Aorta (tissue), 5 donors: ENCODE measurements at regions not wholly inside any gene's neighbourhood (a gene's known extent, or its start where the extent isn't known, plus 50 kb on each side); places are given as distances from the start of the nearest gene placed in this dataset.

ENCODE experiments used
- ATAC-seq: fragments of 200-7000 bp; cut with Tn5 transposase; one replicate; pipeline ENCODE4 v1.9.1; 2022; ENCODE audit warnings: moderate library complexity; ENCODE audit not compliant: low FRiP score
- DNase-seq, 2 donors: peaks; one replicate each; pipeline ENCODE4 v3.0.0-alpha.2; 2020
- H3K27ac ChIP-seq, 2 donors: one replicate each; pipeline ENCODE4 v1.5.1; 2013; ENCODE audit warnings: low read length in 2 of 2, mild to moderate bottlenecking in 2 of 2, moderate library complexity in 2 of 2, control low read depth in 1 of 2, inconsistent platforms in 1 of 2, low read depth in 1 of 2
- H3K27me3 ChIP-seq, 2 donors: one replicate each; pipeline ENCODE4 v1.6.1; 2013; ENCODE audit warnings: control low read depth in 1 of 2, low read length in 1 of 2, mild to moderate bottlenecking in 1 of 2, moderate library complexity in 1 of 2; ENCODE audit not compliant: insufficient read depth in 2 of 2, control insufficient read depth in 1 of 2
- H3K36me3 ChIP-seq, 2 donors: one replicate each; pipeline ENCODE4 v1.6.1; 2013; ENCODE audit warnings: control low read depth in 1 of 2, low read length in 1 of 2, mild to moderate bottlenecking in 1 of 2; ENCODE audit not compliant: insufficient read depth in 2 of 2, control insufficient read depth in 1 of 2
- H3K4me1 ChIP-seq, 2 donors: one replicate each; pipeline ENCODE4 v1.6.1; 2013; ENCODE audit warnings: low read length in 2 of 2, control low read depth in 1 of 2, mild to moderate bottlenecking in 1 of 2, moderate library complexity in 1 of 2; ENCODE audit not compliant: insufficient read depth in 2 of 2, control insufficient read depth in 1 of 2
- H3K4me3 ChIP-seq, 2 donors: one replicate each; pipeline ENCODE4 v1.5.1; 2013; ENCODE audit warnings: low read length in 2 of 2, control low read depth in 1 of 2, mild to moderate bottlenecking in 1 of 2
- H3K9me3 ChIP-seq: one replicate; pipeline ENCODE4 v1.6.1; 2013; ENCODE audit warnings: mild to moderate bottlenecking, low read length; ENCODE audit not compliant: control insufficient read depth
- WGBS, 2 donors: extraction: QIAGEN DNeasy Blood & Tissue Kit; methylation state at CpG; one replicate each; pipeline ENCODE4 v1.1.7; 2013; 5-methylcytosine and 5-hydroxymethylcytosine counted together
- intact Hi-C, 2 donors: fragments of 100-400 bp; cut with DNase I; formaldehyde crosslinking; loops; one replicate each; pipeline versions ENCODE4 v1.14.2 to v1.15.0; 2022
- donor health status: healthy with polysubstance abuse.
- donor health status: Bipolar disorder and iron deficiency.
- donor health status: DM: no; HTN: no; CAD: no.
- donor health status: DM: no; HTN: no; CAD: no.
- donor health status: DM: yes; HTN: yes; CAD: no.

- Histone ChIP-seq H3K27ac (no peak overlapping the region), H3K4me1 (peaks cover 3 to 4% of the 10 kb centered on the region in 2 donors), H3K4me3 (no peak overlapping the region), H3K36me3 (no peaks in the 10 kb centered on the region), H3K27me3 (no peaks in the 10 kb centered on the region), H3K9me3 (no peaks in the 10 kb centered on the region)
- DNase-seq (no peak), ATAC-seq (no peak)
- intact Hi-C loops = loop anchor here in 1 of 2 donors (5.0 kb wide), 1 partner anchor 65 kb away; no protein-coding TSS in a partner anchor
- WGBS, 2 donors = 82 to 85% methylated on average over 5 of the region's 5 CpGs
Observed at GRCh38 chr18:62452280-62452831, 70.5 kb upstream of the ZCCHC2 start.

- Histone ChIP-seq H3K27ac (no peak overlapping the region), H3K36me3 (no peaks in the 10 kb centered on the region), H3K27me3 (no peaks in the 10 kb centered on the region), H3K4me3 (no peak overlapping the region), H3K4me1 (peaks cover 3 to 4% of the 10 kb centered on the region in 2 donors), H3K9me3 (peaks cover 1% of the 10 kb centered on the region)
- no peak for DNase-seq
- no peak for ATAC-seq
- 95 to 96% methylated on average over 3 of the region's 3 CpGs for WGBS, 2 donors
- intact Hi-C loops = loop anchor here in 1 of 2 donors (5.0 kb wide), 1 partner anchor 63 kb away; no protein-coding TSS in a partner anchor
Observed at GRCh38 chr18:62453864-62454263, 69.0 kb upstream of the ZCCHC2 start.

GRCh38 chr18:62454527-62454926 is 68.3 kb upstream of the ZCCHC2 start:
- DNase-seq = no peak
- Histone ChIP-seq H3K27ac (no peak overlapping the region), H3K4me3 (no peak overlapping the region), H3K9me3 (peaks cover 1% of the 10 kb centered on the region), H3K36me3 (no peaks in the 10 kb centered on the region), H3K4me1 (peaks cover 3 to 4% of the 10 kb centered on the region in 2 donors), H3K27me3 (no peaks in the 10 kb centered on the region)
- ATAC-seq = no peak
- 92 to 98% methylated on average over 5 of the region's 5 CpGs for WGBS, 2 donors
- intact Hi-C loops = loop anchor here in 1 of 2 donors (5.0 kb wide), 1 partner anchor 63 kb away; no protein-coding TSS in a partner anchor

- H3K9me3 ChIP-seq = peaks cover 1% of the 10 kb centered on the region
- H3K27me3 ChIP-seq = no peaks in the 10 kb centered on the region
- WGBS, 2 donors = 66 to 73% methylated on average over 5 of the region's 5 CpGs
- peaks cover 3 to 4% of the 10 kb centered on the region in 2 donors for H3K4me1 ChIP-seq
- H3K36me3 ChIP-seq = no peaks in the 10 kb centered on the region
- H3K4me3 ChIP-seq = no peak overlapping the region
- DNase-seq (no peak), ATAC-seq (no peak)
- intact Hi-C loops = no loop called here
- no peak overlapping the region for H3K27ac ChIP-seq
Observed at GRCh38 chr18:62455222-62455621, 67.6 kb upstream of the ZCCHC2 start.

- H3K4me3 ChIP-seq = no peak overlapping the region
- 46 to 59% methylated on average over 3 of the region's 3 CpGs for WGBS, 2 donors
- intact Hi-C loops = no loop called here
- H3K27ac ChIP-seq = no peak overlapping the region
- ATAC-seq (no peak), DNase-seq (no peak)
- H3K4me1 ChIP-seq = no peaks in the 10 kb centered on the region
- peaks cover 1% of the 10 kb centered on the region for H3K9me3 ChIP-seq
- H3K27me3 ChIP-seq = no peaks in the 10 kb centered on the region
- H3K36me3 ChIP-seq = no peaks in the 10 kb centered on the region
Observed at GRCh38 chr18:62457877-62458276, 64.9 kb upstream of the ZCCHC2 start.

GRCh38 chr18:62458346-62458745 is 64.5 kb upstream of the ZCCHC2 start:
- Histone ChIP-seq H3K9me3 (peaks cover 1% of the 10 kb centered on the region), H3K4me3 (no peak overlapping the region), H3K27ac (no peak overlapping the region), H3K4me1 (no peaks in the 10 kb centered on the region), H3K27me3 (no peaks in the 10 kb centered on the region), H3K36me3 (no peaks in the 10 kb centered on the region)
- WGBS, 2 donors = 53 to 67% methylated on average over 2 of the region's 2 CpGs
- ATAC-seq (no peak), DNase-seq (no peak)
- intact Hi-C loops = no loop called here

- Histone ChIP-seq H3K4me1 (no peaks in the 10 kb centered on the region), H3K27ac (no peak overlapping the region), H3K4me3 (no peak overlapping the region), H3K27me3 (no peaks in the 10 kb centered on the region), H3K36me3 (no peaks in the 10 kb centered on the region), H3K9me3 (peaks cover 1% of the 10 kb centered on the region)
- ATAC-seq = no peak
- DNase-seq = no peak
- intact Hi-C loops = no loop called here
- WGBS, 2 donors = 71 to 77% methylated on average over 12 of the region's 12 CpGs
Observed at GRCh38 chr18:62458868-62459716, 63.7 kb upstream of the ZCCHC2 start.

- H3K27ac ChIP-seq = no peak overlapping the region
- no peaks in the 10 kb centered on the region for H3K27me3 ChIP-seq
- ATAC-seq (no peak), DNase-seq (no peak)
- intact Hi-C loops = no loop called here
- H3K4me3 ChIP-seq = no peak overlapping the region
- WGBS, 2 donors = 68 to 76% methylated on average over 1 of the region's 1 CpG
- H3K4me1 ChIP-seq = no peaks in the 10 kb centered on the region
- peaks cover 4% of the 10 kb centered on the region for H3K9me3 ChIP-seq
- peaks cover 0 to 2% of the 10 kb centered on the region in 2 donors for H3K36me3 ChIP-seq
Observed at GRCh38 chr18:62460851-62461300, 61.9 kb upstream of the ZCCHC2 start.

GRCh38 chr18:62461591-62461990 is 61.2 kb upstream of the ZCCHC2 start:
- no peak for ATAC-seq
- Histone ChIP-seq H3K27ac (no peak overlapping the region), H3K4me1 (no peaks in the 10 kb centered on the region), H3K9me3 (peaks cover 4% of the 10 kb centered on the region), H3K4me3 (no peak overlapping the region), H3K36me3 (peaks cover 0 to 2% of the 10 kb centered on the region in 2 donors), H3K27me3 (no peaks in the 10 kb centered on the region)
- WGBS, 2 donors = 92 to 93% methylated on average over 1 of the region's 1 CpG
- DNase-seq = no peak
- intact Hi-C loops = no loop called here
